HEK293 (cell line): ENCODE measurements at regions not wholly inside any gene's neighbourhood (a gene's known extent, or its start where the extent isn't known, plus 50 kb on each side); places are given as distances from the start of the nearest gene placed in this dataset.
A peak's percentile ranks its signal among the peaks of the same experiment; 100 is the strongest.

Source experiments
- ATF2 ChIP-seq: fragments of 450-650 bp; formaldehyde crosslinking; IDR thresholded peaks from 2 replicates; pipeline ENCODE4 v1.5.1; 2016; ENCODE audit warnings: missing biosample characterization, missing genetic modification characterization, low read depth
- GLIS1 ChIP-seq: fragments of 450-650 bp; formaldehyde crosslinking; IDR thresholded peaks from 2 replicates; pipeline ENCODE4 v1.5.1; 2016; ENCODE audit warnings: missing biosample characterization, missing genetic modification characterization
- INSM2 ChIP-seq: fragments of 450-650 bp; formaldehyde crosslinking; IDR thresholded peaks from 2 replicates; pipeline ENCODE4 v1.5.1; 2016; ENCODE audit warnings: missing biosample characterization, missing genetic modification characterization
- KLF16 ChIP-seq: fragments of 450-650 bp; formaldehyde crosslinking; IDR thresholded peaks from 2 replicates; pipeline ENCODE4 v1.5.1; 2017; ENCODE audit warnings: missing biosample characterization, missing genetic modification characterization
- KLF8 ChIP-seq: fragments of 450-650 bp; formaldehyde crosslinking; IDR thresholded peaks from 2 replicates; pipeline ENCODE4 v1.5.1; 2016; ENCODE audit warnings: missing biosample characterization, missing genetic modification characterization
- PATZ1 ChIP-seq: fragments of 450-650 bp; formaldehyde crosslinking; IDR thresholded peaks from 2 replicates; pipeline ENCODE4 v1.5.1; 2016; ENCODE audit warnings: missing biosample characterization, missing genetic modification characterization
- SP7 ChIP-seq: fragments of 450-650 bp; formaldehyde crosslinking; IDR thresholded peaks from 2 replicates; pipeline ENCODE4 v1.5.1; 2016; ENCODE audit warnings: missing biosample characterization, missing genetic modification characterization
- ZBTB17 ChIP-seq: fragments of 450-650 bp; formaldehyde crosslinking; IDR thresholded peaks from 2 replicates; pipeline ENCODE4 v1.5.1; 2016; ENCODE audit warnings: missing biosample characterization, missing genetic modification characterization
- ZBTB21 ChIP-seq: fragments of 450-650 bp; formaldehyde crosslinking; IDR thresholded peaks from 2 replicates; pipeline ENCODE4 v1.5.1; 2017; ENCODE audit warnings: missing biosample characterization, missing genetic modification characterization
- ZBTB44 ChIP-seq: fragments of 450-650 bp; IDR thresholded peaks from 2 replicates; pipeline ENCODE4 v1.5.1; 2018; ENCODE audit warnings: missing biosample characterization, mild to moderate bottlenecking, missing genetic modification characterization
- ZNF366 ChIP-seq: fragments of 450-650 bp; formaldehyde crosslinking; conservative IDR thresholded peaks from 2 replicates; pipeline ENCODE4 v1.5.1; 2016; ENCODE audit warnings: missing biosample characterization, missing genetic modification characterization
- ZNF398 ChIP-seq: fragments of 450-650 bp; formaldehyde crosslinking; IDR thresholded peaks from 2 replicates; pipeline ENCODE4 v1.5.1; 2017; ENCODE audit warnings: missing biosample characterization, missing genetic modification characterization
- ZNF654 ChIP-seq: fragments of 450-650 bp; formaldehyde crosslinking; IDR thresholded peaks from 2 replicates; pipeline ENCODE4 v1.5.1; 2016; ENCODE audit warnings: low read depth, missing biosample characterization, missing genetic modification characterization
- ZNF692 ChIP-seq: fragments of 450-650 bp; formaldehyde crosslinking; IDR thresholded peaks from 2 replicates; pipeline ENCODE4 v1.5.1; 2016; ENCODE audit warnings: missing biosample characterization, missing genetic modification characterization
- ZNF76 ChIP-seq: fragments of 450-650 bp; formaldehyde crosslinking; IDR thresholded peaks from 2 replicates; pipeline ENCODE4; 2016; ENCODE audit warnings: low read depth, missing biosample characterization, missing genetic modification characterization, borderline replicate concordance
- ZNF776 ChIP-seq: fragments of 450-650 bp; formaldehyde crosslinking; IDR thresholded peaks from 2 replicates; pipeline ENCODE4 v1.5.0; 2017; ENCODE audit warnings: missing biosample characterization, missing genetic modification characterization, borderline replicate concordance
- ZSCAN18 ChIP-seq: fragments of 450-650 bp; formaldehyde crosslinking; IDR thresholded peaks from 2 replicates; pipeline ENCODE4 v1.5.1; 2016; ENCODE audit warnings: missing biosample characterization, missing genetic modification characterization

- no peak for TF ChIP-seq ZBTB44 (tag by site-specific recombination)
- TF ChIP-seq ZBTB17 (tag by site-specific recombination), result 0 out of 2 replicates have a peak, but pooled peaks have one; percentile 31
- peak; percentile 57 for TF ChIP-seq SP7 (tag by site-specific recombination)
- TF ChIP-seq INSM2 (tag by site-specific recombination), result peak; percentile 89
- TF ChIP-seq ZNF366 (tag by site-specific recombination), result peak; percentile 55; the same call in 1 of the 2 replicates
- TF ChIP-seq PATZ1 (tag by site-specific recombination), result peak; percentile 60; the same call in 1 of the 2 replicates
- TF ChIP-seq ZNF776 (tag by site-specific recombination), result no peak
- TF ChIP-seq GLIS1 (tag by site-specific recombination), result peak; percentile 92
- peak; percentile 33; the same call in 1 of the 2 replicates for TF ChIP-seq KLF8 (tag by site-specific recombination)
- no peak for TF ChIP-seq ZSCAN18 (tag by site-specific recombination)
- peak; percentile 66 for TF ChIP-seq ZNF692 (tag by site-specific recombination)
- peak; percentile 7; the same call in 1 of the 2 replicates for TF ChIP-seq ZNF654 (tag by site-specific recombination)
- TF ChIP-seq KLF16 (tag by site-specific recombination), result no peak
- TF ChIP-seq ZBTB21 (tag by site-specific recombination), result peak; percentile 64; the same call in 1 of the 2 replicates
- TF ChIP-seq ZNF398 (tag by site-specific recombination), result 0 out of 2 replicates have a peak, but pooled peaks have one; percentile 7
- no peak for TF ChIP-seq ZNF76 (tag by site-specific recombination)
- TF ChIP-seq ATF2 (tag by site-specific recombination), result peak; percentile 92
Measured at GRCh38 chr1:207968521-207969009, 57.6 kb upstream of the CD34 start (continued).
